Thyroid gland (tissue), 4 donors: ENCODE measurements at regions not wholly inside any gene's neighbourhood (a gene's known extent, or its start where the extent isn't known, plus 50 kb on each side); places are given as distances from the start of the nearest gene placed in this dataset.

Experiments
- CTCF ChIP-seq, 6 experiments: fragments of 200-600 bp in 3 of 6; fragments of 450-650 bp in 3 of 6; sonication (generic) in 3 of 6; IDR thresholded peaks; one replicate each; pipeline ENCODE4 v1.5.1; 2016 to 2019; ENCODE audit warnings: antibody characterized with exemption in 6 of 6, mild to moderate bottlenecking in 2 of 6, inconsistent platforms in 1 of 6, moderate library complexity in 1 of 6
- POLR2A ChIP-seq, 2 donors: fragments of 450-650 bp; IDR thresholded peaks; one replicate each; pipeline ENCODE4 v1.6.1; 2017; ENCODE audit warnings: antibody characterized with exemption in 2 of 2, mild to moderate bottlenecking in 2 of 2, moderate library complexity in 1 of 2

GRCh38 chr5:89988998-89989655 is 420.4 kb downstream of the CETN3 start:
- TF ChIP-seq CTCF (IDR thresholded peaks at IDR 0.05) (no peak), POLR2A (IDR thresholded peaks at IDR 0.05) (no peak)
